ENCODE measurements at regions not wholly inside any gene's neighbourhood (a gene's known extent, or its start where the extent isn't known, plus 50 kb on each side); places are given as distances from the start of the nearest gene placed in this dataset.

DNA sequence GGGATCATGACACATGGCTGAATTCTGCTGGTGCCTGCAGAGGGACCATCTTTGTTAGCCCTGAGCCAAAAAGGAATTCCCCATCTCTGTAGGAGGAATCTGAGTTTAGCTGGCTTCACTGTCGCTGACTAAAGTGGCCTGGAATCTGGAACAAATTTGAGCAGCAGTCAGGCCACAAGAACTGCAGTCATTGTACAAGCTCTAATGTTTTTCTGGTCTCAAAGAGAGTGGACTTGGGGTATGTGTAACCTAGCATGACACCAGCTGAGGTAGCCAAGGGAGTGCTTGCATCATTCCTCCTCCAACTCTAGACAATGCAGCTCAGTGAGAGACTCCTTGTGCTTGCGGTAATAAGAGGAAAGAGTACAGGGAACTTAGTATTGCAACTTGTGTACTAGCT is 539.1 kb upstream of the LRRTM4 start:
- no peaks in the 10 kb centered on the region for H3K4me1 ChIP-seq (ENCODE audit: control insufficient read depth, insufficient read depth, low read length)
- no peaks in the 10 kb centered on the region for H3K36me3 ChIP-seq (ENCODE audit: control insufficient read depth, insufficient read depth, low read length)
- no peaks in the 10 kb centered on the region for H3K9me3 ChIP-seq (ENCODE audit: control insufficient read depth, low read length)
- no peak overlapping the region for H3K4me3 ChIP-seq (ENCODE audit: insufficient read depth, low read depth, low read length)
- no peaks in the 10 kb centered on the region for H3K27me3 ChIP-seq (ENCODE audit: control insufficient read depth, insufficient read depth, low read length, poor library complexity, severe bottlenecking)
- no peak overlapping the region for H3K27ac ChIP-seq (ENCODE audit: insufficient read depth, low read depth, low read length, poor library complexity, severe bottlenecking)
- WGBS, 2 experiments = 92 to 93% methylated on average over 2 of the region's 2 CpGs

DNA sequence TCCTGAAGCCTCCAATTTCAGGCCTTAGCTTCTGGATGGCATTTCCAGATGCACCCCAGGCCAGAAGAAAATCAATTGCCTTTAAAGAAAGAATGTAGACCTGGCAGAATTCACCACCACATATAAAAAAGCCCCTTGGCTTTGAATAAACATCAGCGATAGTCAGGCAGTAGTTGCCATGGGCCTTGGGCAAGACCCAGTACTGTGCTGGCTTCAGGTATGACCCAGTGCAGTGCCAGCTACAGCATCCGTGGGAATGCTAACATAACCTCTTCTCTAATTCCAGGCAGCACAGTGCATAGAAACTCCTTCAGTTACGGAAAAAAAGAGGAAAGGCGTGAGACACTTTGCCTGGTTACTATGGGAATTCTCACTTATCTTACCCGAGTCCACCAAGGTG is 539.6 kb upstream of the LRRTM4 start:
- H3K27ac ChIP-seq (ENCODE audit: insufficient read depth, low read depth, low read length, poor library complexity, severe bottlenecking) = no peak overlapping the region
- H3K9me3 ChIP-seq (ENCODE audit: control insufficient read depth, low read length) = no peaks in the 10 kb centered on the region
- no peak overlapping the region for H3K4me3 ChIP-seq (ENCODE audit: insufficient read depth, low read depth, low read length)
- H3K27me3 ChIP-seq (ENCODE audit: control insufficient read depth, insufficient read depth, low read length, poor library complexity, severe bottlenecking) = no peaks in the 10 kb centered on the region
- WGBS, 2 experiments = 94 to 95% methylated on average over 5 of the region's 5 CpGs
- no peaks in the 10 kb centered on the region for H3K4me1 ChIP-seq (ENCODE audit: control insufficient read depth, insufficient read depth, low read length)
- no peaks in the 10 kb centered on the region for H3K36me3 ChIP-seq (ENCODE audit: control insufficient read depth, insufficient read depth, low read length)

DNA sequence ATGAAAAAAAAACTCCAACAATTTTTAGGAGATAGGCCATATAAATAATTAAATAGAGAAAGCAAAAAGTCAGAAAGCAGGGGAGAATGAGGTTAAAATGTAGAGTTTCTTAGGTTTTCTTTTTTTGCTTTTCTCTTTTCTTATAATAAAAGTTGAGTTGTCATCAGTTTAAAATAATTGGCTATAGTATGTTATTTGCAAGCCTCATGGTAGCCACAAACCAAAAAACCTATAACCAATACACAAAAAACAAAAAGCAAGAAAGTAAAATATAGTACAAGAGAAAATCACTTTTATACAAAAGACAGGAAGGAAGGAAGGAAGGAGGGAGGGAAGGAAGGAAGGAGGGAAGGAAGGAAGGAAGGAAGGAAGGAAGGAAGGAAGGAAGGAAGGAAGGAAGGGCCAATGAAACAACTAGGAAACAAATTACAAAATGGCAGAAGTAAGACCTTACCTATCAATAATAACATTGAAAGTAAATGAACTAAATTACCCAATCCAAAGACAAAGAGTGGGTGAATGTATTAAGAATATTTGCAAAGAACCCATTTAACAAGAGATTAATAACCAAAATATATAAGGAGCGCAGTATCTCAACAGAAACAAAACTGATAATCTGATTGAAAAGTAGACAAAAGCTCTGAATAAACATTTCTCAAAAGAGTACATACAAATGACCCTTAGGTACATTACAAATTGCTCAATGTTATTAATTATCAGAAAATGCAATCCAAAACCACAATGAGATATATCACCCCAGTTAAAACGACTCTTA is 541.3 kb upstream of the LRRTM4 start:
- Histone ChIP-seq H3K27me3 (ENCODE audit: control insufficient read depth, insufficient read depth, low read length, poor library complexity, severe bottlenecking) (no peaks in the 10 kb centered on the region), H3K27ac (ENCODE audit: insufficient read depth, low read depth, low read length, poor library complexity, severe bottlenecking) (no peak overlapping the region), H3K4me1 (ENCODE audit: control insufficient read depth, insufficient read depth, low read length) (no peaks in the 10 kb centered on the region), H3K9me3 (ENCODE audit: control insufficient read depth, low read length) (no peaks in the 10 kb centered on the region), H3K4me3 (ENCODE audit: insufficient read depth, low read depth, low read length) (no peak overlapping the region), H3K36me3 (ENCODE audit: control insufficient read depth, insufficient read depth, low read length) (no peaks in the 10 kb centered on the region)
- 100% methylated on average over 2 of the region's 2 CpGs; no CpG with 5 or more reads in 1 of the 2 experiments for WGBS, 2 experiments

DNA sequence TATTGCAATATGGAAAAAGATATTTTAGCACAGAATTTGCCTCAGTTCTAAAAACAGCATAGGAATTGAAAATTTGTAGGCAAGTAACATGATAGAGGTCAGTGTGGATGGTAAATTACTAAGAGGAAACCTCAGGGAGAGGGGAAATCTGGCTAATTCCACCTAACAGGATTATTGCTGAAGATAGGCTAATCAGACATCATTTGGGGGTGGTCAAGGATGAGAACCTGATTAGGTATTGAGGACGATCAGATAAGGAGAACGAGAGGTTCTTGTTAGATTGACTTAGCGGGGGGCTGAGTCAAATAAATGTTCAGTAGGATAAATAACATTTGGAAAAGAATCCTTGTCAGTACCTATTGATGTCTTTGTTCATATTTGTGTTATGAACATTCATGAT is 543.2 kb upstream of the LRRTM4 start:
- Histone ChIP-seq H3K4me1 (ENCODE audit: control insufficient read depth, insufficient read depth, low read length) (no peaks in the 10 kb centered on the region), H3K36me3 (ENCODE audit: control insufficient read depth, insufficient read depth, low read length) (no peaks in the 10 kb centered on the region), H3K27ac (ENCODE audit: insufficient read depth, low read depth, low read length, poor library complexity, severe bottlenecking) (no peak overlapping the region), H3K4me3 (ENCODE audit: insufficient read depth, low read depth, low read length) (no peak overlapping the region), H3K27me3 (ENCODE audit: control insufficient read depth, insufficient read depth, low read length, poor library complexity, severe bottlenecking) (no peaks in the 10 kb centered on the region), H3K9me3 (ENCODE audit: control insufficient read depth, low read length) (no peaks in the 10 kb centered on the region)
- WGBS, 2 experiments = 81 to 86% methylated on average over 3 of the region's 3 CpGs

DNA sequence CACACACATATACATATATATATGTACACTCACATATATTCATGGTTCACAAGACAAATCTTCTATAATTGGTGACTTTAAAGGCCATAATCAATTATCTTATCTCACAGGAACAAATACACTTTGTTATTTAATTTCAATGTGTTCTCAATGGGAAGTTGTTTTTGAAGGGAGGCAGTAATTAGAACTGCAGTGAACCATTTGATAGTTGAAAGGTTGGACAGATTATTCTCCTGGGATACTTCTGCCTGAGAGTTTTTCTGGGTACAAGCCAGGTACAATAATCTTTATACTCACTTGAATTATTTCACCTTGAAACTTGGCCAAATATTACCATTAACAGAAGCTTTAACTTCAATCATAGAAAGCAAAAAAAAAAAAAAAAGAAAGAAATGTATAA is 546.6 kb upstream of the LRRTM4 start:
- Histone ChIP-seq H3K36me3 (ENCODE audit: control insufficient read depth, insufficient read depth, low read length) (no peaks in the 10 kb centered on the region), H3K9me3 (ENCODE audit: control insufficient read depth, low read length) (no peaks in the 10 kb centered on the region), H3K4me3 (ENCODE audit: insufficient read depth, low read depth, low read length) (no peak overlapping the region), H3K27me3 (ENCODE audit: control insufficient read depth, insufficient read depth, low read length, poor library complexity, severe bottlenecking) (no peaks in the 10 kb centered on the region), H3K27ac (ENCODE audit: insufficient read depth, low read depth, low read length, poor library complexity, severe bottlenecking) (no peak overlapping the region), H3K4me1 (ENCODE audit: control insufficient read depth, insufficient read depth, low read length) (no peaks in the 10 kb centered on the region)

DNA sequence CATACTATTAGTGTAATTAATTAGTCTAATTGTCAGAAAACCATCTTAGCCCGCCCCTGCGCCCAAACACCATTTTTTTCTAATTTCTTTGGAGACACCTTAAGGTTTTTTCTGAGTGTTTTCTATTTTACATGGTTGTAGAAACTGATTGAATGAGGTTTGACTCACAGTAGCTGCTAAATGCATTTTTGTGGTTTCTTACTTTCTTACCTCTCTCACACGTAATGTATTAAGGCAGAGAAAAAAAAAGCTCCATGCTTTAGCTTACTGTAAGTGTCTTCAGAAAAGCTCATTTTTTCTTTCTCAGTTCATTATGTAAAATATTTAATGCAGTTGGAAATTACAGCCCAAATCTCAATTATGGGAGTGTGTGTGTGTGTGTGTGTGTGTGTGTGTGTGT is 548.5 kb upstream of the LRRTM4 start:
- Histone ChIP-seq H3K9me3 (ENCODE audit: control insufficient read depth, low read length) (no peaks in the 10 kb centered on the region), H3K4me1 (ENCODE audit: control insufficient read depth, insufficient read depth, low read length) (no peaks in the 10 kb centered on the region), H3K36me3 (ENCODE audit: control insufficient read depth, insufficient read depth, low read length) (no peaks in the 10 kb centered on the region), H3K27me3 (ENCODE audit: control insufficient read depth, insufficient read depth, low read length, poor library complexity, severe bottlenecking) (no peaks in the 10 kb centered on the region), H3K4me3 (ENCODE audit: insufficient read depth, low read depth, low read length) (no peak overlapping the region), H3K27ac (ENCODE audit: insufficient read depth, low read depth, low read length, poor library complexity, severe bottlenecking) (no peak overlapping the region)
- 97% methylated on average over 3 of the region's 3 CpGs; no CpG with 5 or more reads in 1 of the 2 experiments for WGBS, 2 experiments

DNA sequence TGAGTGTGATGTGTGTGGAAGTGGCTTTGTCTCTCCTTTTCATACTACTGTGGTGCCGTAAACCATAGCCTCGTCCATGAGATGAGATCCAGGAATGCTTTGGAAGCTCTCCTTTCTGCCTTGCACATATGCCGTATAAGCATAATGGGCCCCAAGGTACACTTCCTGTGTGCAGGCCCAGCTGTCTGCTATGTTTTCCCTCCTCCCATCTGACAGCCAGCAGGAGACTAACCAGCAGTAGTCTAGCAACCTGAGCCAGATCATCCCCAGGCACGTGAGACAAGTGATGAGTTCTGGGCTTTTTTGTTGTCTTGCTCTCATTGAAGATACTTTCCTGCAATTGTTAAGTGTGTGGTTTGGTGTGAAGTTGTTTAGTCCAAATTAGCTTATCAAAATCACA is 555.5 kb upstream of the LRRTM4 start:
- H3K27me3 ChIP-seq (ENCODE audit: control insufficient read depth, insufficient read depth, low read length, poor library complexity, severe bottlenecking) = no peaks in the 10 kb centered on the region
- no peaks in the 10 kb centered on the region for H3K9me3 ChIP-seq (ENCODE audit: control insufficient read depth, low read length)
- H3K4me1 ChIP-seq (ENCODE audit: control insufficient read depth, insufficient read depth, low read length) = no peaks in the 10 kb centered on the region
- H3K27ac ChIP-seq (ENCODE audit: insufficient read depth, low read depth, low read length, poor library complexity, severe bottlenecking) = no peak overlapping the region
- H3K4me3 ChIP-seq (ENCODE audit: insufficient read depth, low read depth, low read length) = no peak overlapping the region
- 83 to 87% methylated on average over 4 of the region's 4 CpGs for WGBS, 2 experiments
- H3K36me3 ChIP-seq (ENCODE audit: control insufficient read depth, insufficient read depth, low read length) = no peaks in the 10 kb centered on the region

DNA sequence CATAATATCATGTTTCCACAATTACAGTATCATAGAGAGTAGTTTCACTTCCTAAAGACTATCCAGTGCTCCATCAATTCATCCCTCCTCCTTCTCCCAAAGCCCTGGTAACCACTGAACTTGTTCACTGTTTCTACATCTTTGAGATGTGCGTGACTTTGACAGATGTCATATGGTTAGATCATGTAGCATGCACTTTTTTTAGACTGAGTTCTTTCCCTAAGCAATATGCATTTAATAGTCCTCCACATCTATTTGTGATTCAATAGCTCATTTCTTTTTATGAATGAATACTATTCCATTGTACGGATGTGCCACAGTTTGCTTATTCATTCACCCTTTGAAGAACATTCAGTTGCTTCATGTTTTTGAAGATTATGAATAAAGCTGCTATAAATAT is 560.4 kb upstream of the LRRTM4 start:
- 89 to 100% methylated on average over 2 of the region's 2 CpGs for WGBS, 2 experiments
- no peaks in the 10 kb centered on the region for H3K27me3 ChIP-seq (ENCODE audit: control insufficient read depth, insufficient read depth, low read length, poor library complexity, severe bottlenecking)
- no peaks in the 10 kb centered on the region for H3K4me1 ChIP-seq (ENCODE audit: control insufficient read depth, insufficient read depth, low read length)
- H3K36me3 ChIP-seq (ENCODE audit: control insufficient read depth, insufficient read depth, low read length) = no peaks in the 10 kb centered on the region
- H3K27ac ChIP-seq (ENCODE audit: insufficient read depth, low read depth, low read length, poor library complexity, severe bottlenecking) = no peak overlapping the region
- H3K4me3 ChIP-seq (ENCODE audit: insufficient read depth, low read depth, low read length) = no peak overlapping the region
- no peaks in the 10 kb centered on the region for H3K9me3 ChIP-seq (ENCODE audit: control insufficient read depth, low read length)

DNA sequence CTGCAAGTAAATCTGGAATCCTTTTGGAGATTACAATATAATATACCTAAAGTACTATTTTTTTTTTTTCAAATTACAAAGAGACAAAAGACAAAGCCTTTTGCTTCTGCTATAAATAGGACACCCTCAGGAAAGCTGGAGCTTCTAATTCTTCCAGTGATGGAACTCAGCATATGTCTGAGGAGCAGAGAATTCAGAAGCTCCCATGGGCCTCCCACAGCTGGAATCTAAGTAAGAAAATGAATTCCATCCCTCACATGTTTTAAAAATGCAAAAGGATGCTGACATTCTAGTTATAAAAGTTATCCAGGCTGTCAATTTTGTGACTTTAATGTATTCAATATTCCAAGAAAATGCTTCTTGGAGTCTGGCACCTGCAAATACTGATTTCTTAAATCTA is 571.3 kb upstream of the LRRTM4 start:
- Histone ChIP-seq H3K9me3 (ENCODE audit: control insufficient read depth, low read length) (no peaks in the 10 kb centered on the region), H3K27me3 (ENCODE audit: control insufficient read depth, insufficient read depth, low read length, poor library complexity, severe bottlenecking) (no peaks in the 10 kb centered on the region), H3K4me3 (ENCODE audit: insufficient read depth, low read depth, low read length) (no peak overlapping the region), H3K36me3 (ENCODE audit: control insufficient read depth, insufficient read depth, low read length) (no peaks in the 10 kb centered on the region), H3K27ac (ENCODE audit: insufficient read depth, low read depth, low read length, poor library complexity, severe bottlenecking) (no peak overlapping the region), H3K4me1 (ENCODE audit: control insufficient read depth, insufficient read depth, low read length) (no peaks in the 10 kb centered on the region)

DNA sequence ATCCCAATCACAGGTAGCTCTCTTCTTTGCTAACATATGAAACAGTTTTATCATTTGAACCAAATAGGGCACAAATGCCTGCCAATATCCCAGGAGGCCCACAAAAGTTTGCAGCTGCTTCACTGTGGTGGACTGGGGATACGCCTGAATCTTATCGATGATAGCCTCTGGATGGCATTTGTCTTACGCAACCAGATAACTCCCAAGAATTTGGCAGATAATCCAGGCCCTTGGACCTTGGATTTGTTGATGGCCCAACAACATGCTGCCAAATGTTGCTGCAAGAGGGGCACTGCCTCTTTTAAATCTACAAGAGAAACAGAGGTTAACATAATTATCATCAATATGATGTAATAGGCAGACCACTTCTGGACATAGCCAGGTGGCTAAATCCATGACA is 587.1 kb upstream of the LRRTM4 start:
- Histone ChIP-seq H3K27ac (ENCODE audit: insufficient read depth, low read depth, low read length, poor library complexity, severe bottlenecking) (no peak overlapping the region), H3K9me3 (ENCODE audit: control insufficient read depth, low read length) (no peaks in the 10 kb centered on the region), H3K36me3 (ENCODE audit: control insufficient read depth, insufficient read depth, low read length) (no peaks in the 10 kb centered on the region), H3K27me3 (ENCODE audit: control insufficient read depth, insufficient read depth, low read length, poor library complexity, severe bottlenecking) (no peaks in the 10 kb centered on the region), H3K4me1 (ENCODE audit: control insufficient read depth, insufficient read depth, low read length) (no peaks in the 10 kb centered on the region), H3K4me3 (ENCODE audit: insufficient read depth, low read depth, low read length) (no peak overlapping the region)
- WGBS, 2 experiments = 65% methylated on average over 3 of the region's 3 CpGs

DNA sequence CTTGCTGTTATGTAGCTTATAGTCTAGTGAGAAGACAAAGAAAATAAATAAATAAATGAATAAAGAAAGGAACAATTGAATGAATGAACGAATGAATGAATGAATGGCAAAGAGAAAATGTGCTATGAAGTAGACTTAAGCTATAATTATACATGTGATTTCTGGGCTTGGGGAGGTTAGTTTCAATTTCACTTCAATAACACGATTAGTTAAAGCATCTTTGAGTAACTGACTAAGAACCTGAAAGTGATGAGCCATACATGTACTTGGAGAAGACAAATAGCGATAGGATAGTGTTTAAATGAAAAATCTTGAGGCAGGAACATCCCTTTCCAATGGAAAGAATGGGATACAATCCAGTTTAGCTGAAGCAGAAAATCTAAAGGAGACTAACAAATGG is 593.1 kb upstream of the LRRTM4 start:
- Histone ChIP-seq H3K4me3 (ENCODE audit: insufficient read depth, low read depth, low read length) (no peak overlapping the region), H3K4me1 (ENCODE audit: control insufficient read depth, insufficient read depth, low read length) (no peaks in the 10 kb centered on the region), H3K27ac (ENCODE audit: insufficient read depth, low read depth, low read length, poor library complexity, severe bottlenecking) (no peak overlapping the region), H3K9me3 (ENCODE audit: control insufficient read depth, low read length) (no peaks in the 10 kb centered on the region), H3K36me3 (ENCODE audit: control insufficient read depth, insufficient read depth, low read length) (no peaks in the 10 kb centered on the region), H3K27me3 (ENCODE audit: control insufficient read depth, insufficient read depth, low read length, poor library complexity, severe bottlenecking) (no peaks in the 10 kb centered on the region)
- 92 to 97% methylated on average over 3 of the region's 3 CpGs for WGBS, 2 experiments
